8988T (cell line): ENCODE measurements at regions not wholly inside any gene's neighbourhood (a gene's known extent, or its start where the extent isn't known, plus 50 kb on each side); places are given as distances from the start of the nearest gene placed in this dataset.

Experiments
- DNase-seq: peaks from one replicate; pipeline ENCODE4 v3.0.0; 2011

DNA sequence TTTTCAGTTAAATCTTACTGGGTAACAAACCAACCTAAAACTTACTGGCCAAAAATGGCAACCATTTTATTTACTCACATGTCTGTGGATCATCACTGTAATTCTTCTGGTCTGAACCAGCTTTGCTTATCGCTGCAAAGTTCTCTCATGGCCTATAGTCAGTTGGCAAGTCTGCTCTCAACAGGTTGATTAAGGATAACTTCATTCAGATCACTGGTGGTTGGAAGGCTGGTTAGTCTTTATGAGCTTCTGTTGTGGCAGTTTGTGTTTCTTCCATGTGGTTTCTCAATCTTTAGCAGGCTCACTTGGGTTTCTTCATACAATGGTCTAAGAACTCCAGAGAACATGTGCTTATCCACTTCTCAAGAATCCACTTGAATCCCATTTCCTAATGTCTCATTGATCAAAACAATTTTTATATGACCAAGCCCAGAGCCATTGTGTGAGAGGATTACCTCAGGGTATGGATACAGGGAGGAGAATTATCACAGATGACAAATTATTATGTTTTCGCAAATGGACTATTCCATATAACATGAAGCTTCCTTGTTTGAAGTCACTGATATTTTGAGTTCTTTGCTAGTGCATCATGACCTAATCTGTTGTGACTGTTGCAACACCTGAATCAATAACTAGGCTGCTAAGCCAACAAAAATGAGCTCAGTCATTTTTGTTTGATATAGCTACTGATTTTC is 155.4 kb upstream of the BMP2 start:
- DNase-seq = no peak

DNA sequence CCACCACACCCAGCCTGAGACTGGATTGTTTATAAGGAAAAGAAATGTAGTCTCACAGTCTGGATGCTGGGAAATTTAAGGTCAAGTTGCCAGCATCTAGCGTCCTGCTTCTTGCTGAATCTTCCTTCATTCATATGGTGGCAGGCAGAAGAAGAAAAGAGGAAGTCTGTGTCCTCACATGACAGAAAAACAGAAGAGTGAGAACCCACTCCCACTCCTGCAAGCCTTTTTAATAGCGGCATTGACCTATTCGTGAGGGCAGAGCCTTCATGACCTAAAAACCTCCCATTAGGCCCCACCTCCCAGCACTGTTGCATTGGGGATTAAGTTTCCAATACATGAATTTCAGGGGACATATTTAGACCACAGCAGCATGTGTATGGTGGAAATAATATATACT is 160.8 kb upstream of the BMP2 start:
- DNase-seq = no peak

DNA sequence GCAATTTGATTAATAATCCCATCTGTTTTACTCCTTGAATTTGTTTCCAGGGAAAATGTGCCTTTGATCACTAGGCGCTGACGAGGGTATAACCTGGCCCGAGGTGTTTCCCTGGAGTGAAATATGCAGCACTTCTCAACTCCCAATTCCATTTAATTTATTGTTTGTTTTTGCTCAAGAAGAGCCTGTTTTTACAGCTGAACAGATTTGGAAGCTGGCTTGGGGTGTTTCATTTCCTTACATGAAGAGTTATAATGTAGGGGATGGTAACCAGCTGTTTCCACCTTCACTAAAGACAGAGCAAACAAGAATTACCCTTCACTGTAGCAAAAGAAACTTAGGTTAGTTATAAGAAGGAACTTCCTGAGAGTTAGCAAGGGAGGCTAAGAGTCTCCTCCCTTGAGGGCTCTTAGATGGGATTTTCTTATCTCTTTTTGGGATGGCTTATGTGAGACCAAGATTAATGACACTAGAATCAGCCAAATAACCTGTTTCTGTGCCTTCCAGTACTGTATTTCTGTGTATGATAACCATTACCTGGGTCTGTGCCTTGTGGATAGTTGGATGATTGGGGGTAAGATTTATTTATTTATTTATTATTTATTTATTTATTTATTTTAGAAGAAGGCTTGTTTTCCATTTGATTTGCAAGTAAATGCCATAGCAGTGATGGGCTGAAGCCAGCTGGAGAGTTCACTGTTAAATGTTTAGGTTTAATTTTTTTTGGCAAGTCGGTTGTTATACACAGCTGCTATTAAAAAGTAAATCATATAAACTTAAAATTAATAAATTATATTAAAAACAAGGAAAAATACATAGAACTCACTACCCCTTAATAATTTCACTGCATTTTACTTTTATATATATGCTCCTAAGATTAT is 162.2 kb upstream of the BMP2 start:
- no peak for DNase-seq

DNA sequence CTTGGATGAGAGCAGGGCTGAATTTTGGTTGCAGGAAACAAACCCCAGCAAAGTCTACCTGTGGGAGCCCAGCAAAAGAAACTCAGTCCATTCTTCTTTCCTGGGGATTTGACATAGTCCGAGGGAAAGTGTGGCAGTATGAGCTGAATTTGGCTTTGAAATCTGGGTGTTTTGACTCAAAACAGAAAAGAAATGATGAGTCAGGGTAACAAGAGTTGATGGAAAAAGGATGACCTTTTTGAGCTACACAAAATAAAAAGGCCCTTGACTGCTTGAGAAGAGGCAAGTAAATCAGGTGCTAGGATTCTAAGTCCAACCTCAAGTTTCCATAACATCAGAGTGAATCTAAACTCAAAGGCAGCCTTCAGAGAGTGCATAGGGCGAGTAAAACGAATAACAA is 163.3 kb upstream of the BMP2 start:
- DNase-seq = no peak

DNA sequence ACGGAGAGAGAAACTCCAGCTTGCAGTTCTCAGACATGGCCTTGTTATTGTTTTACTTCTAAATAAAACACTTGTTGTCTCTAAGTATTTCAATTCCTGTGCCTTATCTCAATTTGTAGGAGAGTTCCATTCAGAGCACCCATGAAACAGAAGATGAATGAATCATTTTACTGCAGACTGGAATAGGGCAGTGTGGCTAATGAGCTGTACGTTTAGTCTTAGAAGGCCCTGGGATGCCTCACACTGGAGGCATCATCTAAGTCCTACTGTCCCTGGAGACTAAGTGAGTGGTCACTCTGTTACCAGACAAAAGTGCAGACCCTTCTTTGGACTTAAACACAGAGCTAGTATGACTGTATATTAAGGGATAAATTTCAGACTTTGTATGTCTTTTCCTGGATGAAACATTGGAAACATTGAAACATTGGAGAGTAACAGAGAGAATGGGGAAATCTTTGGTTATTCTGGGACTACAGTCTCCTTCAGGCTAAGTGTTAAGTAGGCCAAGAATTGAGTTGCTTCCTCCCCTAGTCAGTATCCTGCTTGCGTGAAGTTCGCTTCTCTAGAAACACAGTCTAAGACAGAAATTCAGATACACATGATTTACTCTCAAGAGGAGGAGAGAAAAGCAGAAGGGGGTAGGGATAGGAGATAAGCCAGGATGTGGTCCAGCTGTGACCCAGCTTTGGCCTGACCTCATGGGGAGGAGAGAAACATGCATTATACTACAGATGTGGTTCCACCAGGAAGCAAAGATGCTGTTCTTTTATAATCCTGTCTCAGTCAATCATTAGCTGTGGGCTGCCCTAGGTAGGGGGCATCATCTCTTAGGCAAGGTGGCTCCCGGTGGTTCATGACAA is 167.4 kb upstream of the BMP2 start:
- DNase-seq = no peak

DNA sequence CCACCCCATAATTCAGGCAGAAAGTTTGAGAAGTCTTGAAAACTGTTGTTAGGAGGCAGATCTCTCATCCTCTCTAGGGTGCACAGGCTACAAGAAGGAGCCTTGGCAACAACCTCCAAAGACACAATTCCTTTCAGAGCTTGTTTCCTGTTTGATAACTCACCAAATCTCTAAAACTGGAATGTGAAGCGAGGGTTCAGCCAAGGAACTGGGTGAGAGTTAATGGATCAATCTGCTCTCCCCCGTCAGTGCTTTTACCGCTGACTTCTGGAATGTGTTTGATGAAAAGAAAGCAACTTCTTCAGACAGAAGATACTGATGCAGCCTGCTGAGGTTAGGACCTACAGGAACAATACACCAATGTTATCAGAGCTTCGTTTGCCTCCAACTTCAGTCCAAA is 171.8 kb upstream of the BMP2 start:
- no peak for DNase-seq

DNA sequence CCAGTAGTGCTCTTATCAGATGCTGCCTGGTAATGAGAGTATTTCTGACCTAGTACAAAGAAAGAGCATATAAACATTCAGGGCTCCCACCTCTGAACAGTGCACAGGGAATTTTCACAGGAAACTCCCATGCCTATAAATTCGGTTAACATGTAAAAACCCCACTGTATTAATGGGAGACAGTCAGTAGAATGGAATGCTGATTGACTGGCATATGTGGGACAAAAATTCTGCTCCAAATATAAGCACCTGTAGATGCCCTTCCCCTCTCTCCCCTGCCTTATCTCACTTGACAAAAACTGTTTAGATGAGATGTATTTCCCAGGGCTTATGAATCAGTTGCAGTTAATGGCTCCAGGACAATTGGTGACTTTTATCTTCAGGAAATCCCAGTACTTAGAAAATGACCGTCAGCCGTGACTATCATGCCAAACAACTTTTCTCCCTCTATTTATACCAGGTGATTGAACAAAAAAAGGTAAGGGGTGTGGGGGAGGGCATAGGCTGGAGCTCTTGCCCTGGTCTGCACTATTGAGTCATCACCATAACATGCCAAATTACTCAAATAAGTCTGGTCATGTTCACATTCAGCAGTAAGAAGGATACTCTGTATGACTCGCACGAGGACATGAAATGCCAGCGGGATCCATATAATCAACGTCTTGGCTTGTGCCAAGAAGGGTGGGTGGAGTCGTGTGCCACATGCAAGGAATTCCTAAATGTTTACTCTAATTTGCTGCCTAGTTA is 176.4 kb upstream of the BMP2 start:
- no peak for DNase-seq

DNA sequence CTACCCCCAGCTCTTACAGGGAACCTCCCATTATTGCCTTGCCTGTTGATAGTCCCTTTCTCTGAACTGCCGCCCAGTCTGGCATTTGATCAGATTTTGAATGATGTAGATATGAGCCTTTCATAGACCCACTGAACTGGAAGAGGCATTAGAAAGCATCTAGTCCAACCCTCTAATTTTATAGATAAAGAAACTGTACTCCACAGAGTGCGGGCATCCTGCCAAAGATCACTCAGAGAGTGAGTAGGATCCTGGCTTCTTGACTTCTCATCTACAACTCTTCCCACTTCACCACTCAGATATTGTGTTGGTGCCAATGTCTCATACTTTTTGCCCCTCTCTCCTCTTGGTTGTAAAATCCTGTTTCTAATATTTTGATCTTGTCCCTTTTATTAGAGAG is 179.2 kb upstream of the BMP2 start:
- DNase-seq = no peak

DNA sequence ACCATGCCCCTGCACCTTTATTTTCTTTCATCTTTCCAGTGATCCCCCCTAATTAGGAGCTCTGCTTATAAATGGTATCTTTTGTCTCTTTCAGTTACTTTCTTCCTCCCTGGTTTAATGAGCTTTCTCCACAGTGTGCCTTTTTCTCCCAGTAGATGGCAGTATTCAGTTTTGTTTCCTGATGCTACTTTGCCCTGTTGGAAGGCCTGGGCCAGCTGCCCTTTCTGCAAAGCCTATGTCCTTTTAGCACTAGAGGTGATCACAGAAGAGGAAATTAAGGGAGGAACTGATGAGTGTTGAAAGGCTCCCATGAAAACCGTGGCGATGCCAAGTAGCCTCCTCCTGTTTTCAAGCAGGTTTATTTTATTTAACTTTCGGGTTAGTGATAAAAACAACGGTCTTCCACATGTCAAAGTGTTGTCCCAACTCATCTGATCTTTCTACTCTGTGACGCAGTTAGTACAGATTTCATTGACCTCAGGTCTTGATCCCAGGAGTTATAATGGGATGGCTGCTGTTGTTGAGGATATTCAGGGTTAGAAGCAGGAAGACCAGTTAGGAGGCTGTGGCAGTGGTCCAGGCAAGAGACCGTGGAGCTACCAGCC is 184.2 kb upstream of the BMP2 start:
- peak; percentile 11 for DNase-seq

DNA sequence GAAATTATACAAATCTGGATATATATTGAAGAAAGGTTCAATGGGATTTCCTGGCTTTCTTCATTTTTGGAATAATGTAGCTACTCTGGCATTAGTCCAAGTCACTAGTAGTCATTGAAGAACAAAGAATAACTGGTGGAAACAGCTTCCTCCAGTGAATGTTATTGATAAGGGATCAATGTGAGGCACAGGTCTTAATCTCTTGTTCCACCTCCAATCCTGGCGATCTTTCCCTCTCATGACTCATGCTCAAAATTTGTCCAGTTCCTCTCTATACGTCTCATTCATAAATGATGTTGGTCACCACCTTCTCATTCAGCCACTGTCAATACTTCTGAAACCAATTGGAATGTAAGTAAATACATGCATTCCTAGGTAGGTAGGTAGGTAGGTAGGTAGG is 185.0 kb upstream of the BMP2 start:
- DNase-seq = no peak

DNA sequence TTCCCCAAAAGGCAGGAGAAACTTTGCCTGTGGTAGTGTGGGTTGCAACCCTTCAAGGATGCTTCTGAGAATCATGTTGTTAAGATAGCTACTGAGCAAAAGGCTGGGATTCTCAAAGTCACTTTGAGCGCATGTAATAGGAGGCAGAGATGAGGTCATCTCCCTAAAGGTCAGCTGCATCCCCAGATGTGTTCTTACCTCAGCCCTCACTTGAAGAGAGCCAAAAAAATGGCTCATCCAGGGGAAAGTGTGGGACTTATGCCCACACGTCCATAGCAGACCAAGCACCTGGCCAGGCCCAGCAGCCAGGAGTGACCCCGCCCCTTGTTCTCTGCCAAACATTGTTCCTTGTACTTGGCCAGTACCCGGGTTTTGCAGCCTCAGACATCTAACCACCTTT is 187.0 kb upstream of the BMP2 start:
- no peak for DNase-seq

DNA sequence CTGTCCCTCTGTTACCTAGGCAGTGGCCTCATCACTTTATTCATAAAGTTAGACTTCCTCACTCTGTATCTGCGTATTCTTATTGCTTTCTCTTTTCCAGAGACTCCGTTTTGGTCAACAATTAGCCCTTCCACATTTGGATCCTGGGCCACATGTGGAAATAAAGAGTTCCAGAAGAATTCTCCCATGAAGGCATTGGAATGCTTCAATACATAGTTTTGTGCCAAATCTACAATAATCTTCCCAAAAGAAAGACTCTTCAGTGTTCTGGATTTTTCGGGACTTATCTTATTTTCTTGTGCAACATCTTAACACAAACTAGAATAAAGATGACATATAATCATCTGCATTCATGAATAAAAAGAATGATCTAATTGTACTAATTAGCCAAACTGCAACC is 187.7 kb upstream of the BMP2 start:
- DNase-seq = no peak

DNA sequence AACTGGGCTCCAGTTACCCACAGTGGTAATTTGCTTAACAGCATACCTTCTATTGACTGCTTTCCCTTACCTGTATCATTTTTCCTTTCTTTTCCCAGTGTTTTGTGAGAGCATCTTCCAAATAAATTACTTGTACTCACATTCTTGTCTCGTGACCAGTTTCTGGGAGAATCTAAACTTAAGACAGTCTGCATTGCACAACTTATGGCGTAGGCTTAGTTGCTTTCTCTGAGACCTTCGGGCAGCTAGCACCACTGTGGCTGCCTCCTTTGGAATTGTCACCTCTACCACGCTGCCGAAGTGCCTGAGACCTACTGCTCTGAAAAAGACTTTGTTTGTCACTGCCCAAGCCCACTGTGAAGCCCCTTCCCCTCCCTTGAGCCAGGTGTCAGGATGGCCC is 188.1 kb upstream of the BMP2 start:
- no peak for DNase-seq

DNA sequence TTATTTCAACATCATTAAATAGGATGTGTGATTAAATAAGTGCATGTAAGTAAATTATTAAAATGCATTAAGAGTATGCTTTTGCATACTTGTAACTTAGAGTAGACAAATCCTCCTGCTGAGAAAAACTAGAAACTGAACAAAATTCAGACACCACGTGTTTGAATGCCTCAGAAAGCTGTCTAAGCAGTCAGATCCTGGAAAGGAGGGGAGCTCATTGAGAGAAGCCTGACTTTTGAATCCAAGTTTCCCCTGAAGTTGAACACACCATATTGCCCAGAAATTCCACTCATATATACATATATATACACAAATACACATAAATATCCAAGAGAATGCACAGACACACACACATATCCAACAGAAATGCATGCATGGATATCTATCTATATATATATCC is 190.0 kb upstream of the BMP2 start:
- DNase-seq = no peak

DNA sequence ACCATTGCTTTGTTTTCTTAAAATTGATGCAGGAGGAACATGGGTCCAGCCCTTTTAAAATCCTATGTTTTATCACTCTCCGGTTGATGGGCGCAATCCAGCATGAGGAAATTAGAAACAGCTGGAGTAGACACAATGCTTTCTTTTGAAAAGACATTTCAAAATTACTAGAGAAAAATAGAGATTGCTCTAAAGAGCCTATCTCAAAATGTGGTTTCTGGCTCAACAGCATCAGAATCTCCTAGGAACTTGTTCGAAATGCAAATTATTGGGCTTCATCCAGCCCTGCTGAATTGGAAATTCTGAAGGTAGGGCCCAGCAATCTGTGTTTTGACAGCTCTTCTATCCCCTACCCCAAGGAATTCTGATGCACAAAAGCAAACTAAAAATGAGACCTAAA is 190.8 kb upstream of the BMP2 start:
- no peak for DNase-seq

DNA sequence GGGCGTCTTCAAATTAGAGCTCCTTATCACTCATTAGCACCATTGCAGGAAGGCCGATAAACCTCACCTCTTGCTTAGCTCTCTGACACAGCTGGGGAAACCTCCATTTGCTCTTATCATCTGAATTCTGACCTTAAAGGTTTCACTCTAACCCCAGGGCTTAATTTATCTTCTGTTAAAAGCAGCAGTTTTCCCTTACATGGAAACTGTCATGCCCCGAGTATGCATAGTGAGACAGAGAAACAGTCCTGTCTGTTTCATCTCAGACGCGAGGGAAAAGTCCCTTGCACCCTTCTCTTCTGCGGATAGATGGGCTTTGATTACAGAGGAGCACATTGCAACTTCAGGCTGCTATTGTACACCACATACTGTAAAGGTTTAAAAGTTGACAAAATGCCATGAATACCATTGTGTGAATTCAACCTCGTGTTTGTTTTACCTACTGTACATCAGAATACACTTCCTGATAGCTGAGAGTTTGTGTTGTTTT is 191.5 kb upstream of the BMP2 start:
- DNase-seq = no peak

DNA sequence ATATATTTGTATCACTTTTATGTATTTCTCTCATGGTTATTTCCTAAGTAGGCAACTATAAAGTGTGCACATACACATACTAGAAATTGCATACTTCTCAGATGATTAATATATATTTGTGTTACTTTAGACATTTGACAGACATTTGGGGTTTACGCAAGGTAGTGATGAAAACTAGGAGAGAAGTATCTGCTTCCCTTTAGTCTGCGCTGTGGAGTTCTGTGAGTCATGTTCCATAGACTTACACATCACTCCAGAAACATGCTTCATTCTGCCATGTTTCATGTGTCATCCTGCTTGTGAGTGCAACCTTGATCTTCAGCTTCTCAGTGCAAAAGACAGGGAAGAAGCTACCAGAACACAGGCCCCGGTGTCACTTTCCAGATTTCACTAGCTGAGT is 200.7 kb upstream of the BMP2 start:
- no peak for DNase-seq

DNA sequence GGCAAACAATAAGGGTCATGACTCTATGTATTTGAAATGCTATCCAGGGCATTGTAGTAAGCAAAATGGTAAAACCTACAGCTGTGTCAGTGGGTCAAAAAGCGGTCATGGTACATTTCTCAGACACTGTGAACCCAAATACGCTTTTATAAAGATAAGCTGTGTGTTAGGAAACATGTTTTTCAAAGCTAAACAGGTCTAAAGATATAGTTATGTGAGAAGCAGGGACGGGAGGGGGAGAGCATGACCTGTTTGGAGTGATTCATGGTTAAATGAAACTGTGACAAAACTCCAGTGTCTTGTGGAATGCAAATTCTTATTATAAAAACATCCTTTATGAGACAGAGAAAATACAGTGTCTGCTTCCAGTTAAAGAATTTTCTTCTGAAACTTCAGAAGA is 205.4 kb upstream of the BMP2 start:
- no peak for DNase-seq

DNA sequence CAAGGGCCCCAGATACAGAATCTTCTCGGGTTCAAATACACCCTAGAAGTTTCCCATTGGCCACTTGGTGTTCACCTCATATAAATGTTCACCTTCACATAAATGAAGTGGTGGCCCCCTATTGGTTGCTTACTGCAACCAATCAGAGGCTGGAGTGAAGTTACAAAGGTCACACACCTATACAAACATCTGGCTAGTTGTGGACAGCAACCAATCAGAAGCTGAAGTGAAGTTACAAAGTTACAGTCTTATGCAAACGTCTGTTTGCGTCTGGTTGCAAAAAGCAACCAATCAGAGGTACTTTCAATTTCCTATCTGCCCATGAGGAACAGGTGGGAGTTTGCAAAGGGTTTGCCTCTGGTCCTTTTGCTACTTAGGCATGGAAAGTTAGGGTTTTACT is 206.5 kb upstream of the BMP2 start:
- no peak for DNase-seq

DNA sequence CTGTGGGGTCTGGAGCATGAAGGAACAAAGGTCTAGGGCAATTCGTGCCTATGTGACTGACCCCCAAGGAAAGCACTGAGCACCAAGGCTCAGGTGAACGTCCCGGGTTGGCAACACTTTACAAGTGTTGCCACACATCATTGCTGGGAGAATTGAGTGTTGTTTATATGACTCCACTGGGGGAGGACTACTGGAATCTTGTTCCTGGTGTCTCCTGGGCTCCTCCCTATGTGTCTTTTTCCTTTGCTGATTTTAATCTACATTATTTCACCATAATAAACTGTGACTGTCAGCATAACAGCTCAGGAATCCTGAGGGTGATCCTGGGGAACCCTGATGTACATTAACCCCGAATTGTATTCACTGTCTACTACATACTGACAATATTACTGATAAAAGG is 207.7 kb upstream of the BMP2 start:
- DNase-seq = no peak

DNA sequence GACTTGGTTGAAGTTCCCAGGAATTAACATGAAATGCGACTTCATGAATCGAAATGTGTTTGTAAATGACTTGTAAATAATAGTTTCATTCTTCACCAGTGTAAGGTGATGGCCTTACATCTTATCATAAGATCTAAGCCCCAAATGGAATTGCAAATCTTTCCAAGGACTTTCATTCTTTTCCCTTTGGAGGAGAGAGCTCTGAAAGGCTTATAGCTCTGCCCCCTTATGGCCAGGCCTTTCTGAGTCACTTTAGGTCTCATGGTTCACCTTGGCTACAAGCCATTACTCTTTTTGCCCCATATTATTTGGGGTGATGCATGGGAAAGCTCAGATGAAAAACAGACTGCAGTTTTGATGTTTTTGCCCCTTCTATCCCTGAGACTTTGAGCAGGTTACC is 209.1 kb upstream of the BMP2 start:
- DNase-seq = no peak

DNA sequence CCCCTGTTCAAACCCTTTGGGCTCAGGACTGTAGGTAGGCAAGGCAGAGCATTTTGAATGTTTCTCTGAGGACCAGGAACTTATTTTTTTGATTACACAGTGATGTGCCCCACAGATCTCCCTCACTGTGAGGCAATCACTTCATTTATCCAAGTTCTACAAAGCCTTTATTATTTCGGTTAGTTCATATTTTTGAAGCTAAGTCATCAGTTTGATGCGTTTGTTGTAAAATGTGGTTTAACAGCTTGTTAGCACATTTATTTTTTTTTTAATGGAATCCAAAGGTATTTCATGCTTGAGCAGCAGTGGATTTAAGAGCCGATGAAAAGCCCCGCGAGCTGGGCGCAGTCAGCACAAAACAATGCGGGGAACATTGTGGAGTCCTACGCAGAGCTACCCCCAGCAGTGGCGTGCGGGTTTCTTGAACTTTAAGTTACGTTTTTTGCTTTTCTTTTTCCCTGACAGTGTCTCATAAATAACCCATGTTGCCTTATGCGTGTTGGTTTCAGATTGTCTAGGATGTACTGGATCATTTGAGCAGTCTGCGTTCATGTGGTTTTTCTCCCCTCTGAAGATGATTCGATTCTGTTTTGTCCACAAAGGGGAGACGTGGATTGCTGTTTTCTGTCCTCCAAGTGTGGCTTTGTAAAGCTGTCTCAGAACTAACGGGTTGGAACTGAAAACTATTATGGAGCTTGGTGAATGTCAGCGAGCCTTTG is 233.6 kb upstream of the BMP2 start:
- DNase-seq = no peak
